Keratinocyte (primary cell): ENCODE measurements at regions not wholly inside any gene's neighbourhood (a gene's known extent, or its start where the extent isn't known, plus 50 kb on each side); places are given as distances from the start of the nearest gene placed in this dataset.

Source experiments
- DNase-seq: peaks from one replicate; pipeline ENCODE4 v3.0.0-alpha.2; 2011; ENCODE audit warnings: low read depth, missing footprints, low spot score
- FAIRE-seq: peaks from 2 replicates; lab custom pipeline; 2011; peaks lifted over from hg19 to GRCh38; lab: Jason Lieb, UNC
- H2AFZ ChIP-seq: 2 replicates; pipeline ENCODE4 v1.6.0; 2012; ENCODE audit warnings: low read length, control low read depth, inconsistent platforms; ENCODE audit not compliant: control insufficient read depth
- H3K27ac ChIP-seq: 2 replicates; pipeline ENCODE4 v1.5.1; 2011; ENCODE audit warnings: low read length; ENCODE audit not compliant: control insufficient read depth, insufficient read depth
- H3K27me3 ChIP-seq: 3 replicates; pipeline ENCODE4 v1.6.0; 2011; ENCODE audit warnings: low read length; ENCODE audit not compliant: control insufficient read depth, insufficient read depth; ENCODE audit errors: extremely low read depth
- H3K36me3 ChIP-seq, 2 experiments: 2 replicates in 1 of 2; 3 replicates in 1 of 2; pipeline ENCODE4 v1.5.1; 2011; ENCODE audit warnings: low read length in 2 of 2, mild to moderate bottlenecking in 1 of 2; ENCODE audit not compliant: control insufficient read depth in 2 of 2, insufficient read depth in 2 of 2; ENCODE audit errors: extremely low read depth in 1 of 2
- H3K4me1 ChIP-seq: 3 replicates; pipeline ENCODE4 v1.5.1; 2011; ENCODE audit warnings: low read length; ENCODE audit not compliant: control insufficient read depth, insufficient read depth; ENCODE audit errors: extremely low read depth
- H3K4me2 ChIP-seq: 3 replicates; pipeline ENCODE4 v1.6.0; 2011; ENCODE audit warnings: low read depth, low read length; ENCODE audit not compliant: control insufficient read depth, insufficient read depth; ENCODE audit errors: extremely low read depth
- H3K4me3 ChIP-seq, 3 experiments: fragments of 200-600 bp in 1 of 3; sonication (generic) in 1 of 3; 2 replicates in 2 of 3; 3 replicates in 1 of 3; pipeline ENCODE4 v1.5.1; 2011 to 2016; ENCODE audit warnings: low read length in 3 of 3, mild to moderate bottlenecking in 3 of 3, control low read depth in 2 of 3, inconsistent platforms in 1 of 3, low read depth in 1 of 3, mixed read lengths in 1 of 3, mixed run types in 1 of 3, moderate library complexity in 1 of 3; ENCODE audit not compliant: control insufficient read depth in 2 of 3, insufficient read depth in 2 of 3; ENCODE audit errors: extremely low read depth in 1 of 3
- H3K79me2 ChIP-seq: 2 replicates; pipeline ENCODE4 v1.6.0; 2012; ENCODE audit warnings: low read length; ENCODE audit not compliant: control insufficient read depth, insufficient read depth
- H3K9ac ChIP-seq: 3 replicates; pipeline ENCODE4 v1.6.0; 2011; ENCODE audit warnings: low read length; ENCODE audit not compliant: control insufficient read depth, insufficient read depth; ENCODE audit errors: extremely low read depth
- H3K9me1 ChIP-seq: 3 replicates; pipeline ENCODE4 v1.6.0; 2011; ENCODE audit warnings: low read length; ENCODE audit not compliant: control insufficient read depth, insufficient read depth; ENCODE audit errors: extremely low read depth
- H3K9me3 ChIP-seq: 2 replicates; pipeline ENCODE4 v1.5.1; 2012; ENCODE audit warnings: low read depth, low read length; ENCODE audit not compliant: control insufficient read depth
- H4K20me1 ChIP-seq: 3 replicates; pipeline ENCODE4 v1.6.0; 2011; ENCODE audit warnings: low read length; ENCODE audit not compliant: control insufficient read depth, insufficient read depth; ENCODE audit errors: extremely low read depth
- CTCF ChIP-seq, 3 experiments: IDR thresholded peaks in 1 of 3; conservative IDR thresholded peaks in 1 of 3; optimal IDR thresholded peaks in 1 of 3; 2 replicates in 2 of 3; 3 replicates in 1 of 3; pipeline versions ENCODE3 to v1.5.1; 2011; ENCODE audit warnings: low read length in 3 of 3, mild to moderate bottlenecking in 3 of 3, moderate library complexity in 2 of 3, control low read depth in 1 of 3, inconsistent platforms in 1 of 3; ENCODE audit not compliant: insufficient read depth in 2 of 3; ENCODE audit errors: extremely low read depth in 1 of 3
- EZH2 ChIP-seq: IDR thresholded peaks from one replicate; pipeline ENCODE4 v1.6.1; 2012; ENCODE audit warnings: inconsistent platforms, mild to moderate bottlenecking, low read length, moderate library complexity
- dilution Hi-C: fragments of 300-500 bp; cut with MboI; formaldehyde crosslinking; loops from one replicate; pipeline ENCODE4 v1.7.0; 2020; ENCODE audit warnings: low sequenced_read_pairs; ENCODE audit not compliant: extremely low pct_ligation_motif_present

- H3K9me1 ChIP-seq: no peaks in the 10 kb centered on the region
- no peaks in the 10 kb centered on the region for H3K36me3 ChIP-seq
- no peaks in the 10 kb centered on the region for H3K4me1 ChIP-seq
- no peak overlapping the region for H3K27ac ChIP-seq
- no peaks in the 10 kb centered on the region for H4K20me1 ChIP-seq
- no peak overlapping the region for H3K4me3 ChIP-seq
- TF ChIP-seq CTCF (optimal IDR thresholded peaks at IDR 0.05 in 1 of 3, IDR thresholded peaks at IDR 0.05 in 1 of 3, conservative IDR thresholded peaks at IDR 0.05 in 1 of 3; ENCODE audit: extremely low read depth in 1 of 3, insufficient read depth in 2 of 3, low read length in 3 of 3) (no peak), EZH2 (no peak)
- no peak overlapping the region for H3K9ac ChIP-seq
- no peaks in the 10 kb centered on the region for H3K27me3 ChIP-seq
- H3K9me3 ChIP-seq: no peaks in the 10 kb centered on the region
- H3K4me2 ChIP-seq: no peak overlapping the region
- DNase-seq: no peak
- no peak for FAIRE-seq
- H2AFZ ChIP-seq: no peak overlapping the region
- dilution Hi-C loops: no loop called here
- no peaks in the 10 kb centered on the region for H3K79me2 ChIP-seq
Measured at GRCh38 chr16:52229471-52229870, 317.5 kb downstream of the TOX3 start.

GRCh38 chr16:52227851-52228250 is 319.1 kb downstream of the TOX3 start:
- no peak overlapping the region for H2AFZ ChIP-seq
- H3K36me3 ChIP-seq: no peaks in the 10 kb centered on the region
- no peaks in the 10 kb centered on the region for H3K9me3 ChIP-seq
- dilution Hi-C loops: no loop called here
- no peak overlapping the region for H3K4me2 ChIP-seq
- H3K4me1 ChIP-seq: no peaks in the 10 kb centered on the region
- no peaks in the 10 kb centered on the region for H3K79me2 ChIP-seq
- DNase-seq (no peak), FAIRE-seq (peak; percentile 13)
- H3K27ac ChIP-seq: no peak overlapping the region
- no peaks in the 10 kb centered on the region for H4K20me1 ChIP-seq
- H3K27me3 ChIP-seq: no peaks in the 10 kb centered on the region
- no peak overlapping the region for H3K9ac ChIP-seq
- no peak for TF ChIP-seq EZH2
- no peak for TF ChIP-seq CTCF (optimal IDR thresholded peaks at IDR 0.05 in 1 of 3, IDR thresholded peaks at IDR 0.05 in 1 of 3, conservative IDR thresholded peaks at IDR 0.05 in 1 of 3; ENCODE audit: extremely low read depth in 1 of 3, insufficient read depth in 2 of 3, low read length in 3 of 3)
- H3K9me1 ChIP-seq: no peaks in the 10 kb centered on the region
- H3K4me3 ChIP-seq: no peak overlapping the region
